NCI-H1105 (cell line): ENCODE measurements at regions not wholly inside any gene's neighbourhood (a gene's known extent, or its start where the extent isn't known, plus 50 kb on each side); places are given as distances from the start of the nearest gene placed in this dataset.
"Not testable (repeated sequence)": the region's sequence is repeated elsewhere in the genome, so short reads cannot be mapped to it uniquely, and the experiment has no call there.

ENCODE experiments used
- DNase-seq: peaks from one replicate; lab custom pipeline; 2025; lab: John Stamatoyannopoulos, UW

DNA sequence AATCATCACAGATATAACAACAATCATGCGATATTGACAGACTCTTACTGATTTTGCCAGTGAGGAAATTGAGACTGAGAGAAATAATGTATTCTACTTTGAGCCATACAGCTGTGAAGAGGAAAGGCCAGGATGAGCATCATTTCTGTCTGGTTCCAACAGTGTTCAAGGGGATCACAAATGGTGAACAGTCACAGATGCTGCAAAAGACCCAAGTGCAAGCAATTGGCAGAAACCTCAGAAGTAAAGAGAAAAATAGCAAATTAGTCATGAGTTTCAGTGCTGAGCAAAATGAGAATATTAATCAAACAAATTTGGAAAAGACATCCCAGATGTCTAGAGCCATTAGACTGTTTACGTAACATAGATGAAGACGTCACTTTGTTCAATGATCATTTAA, 114.1 kb downstream of the RAB38 start:
- no peak for DNase-seq

DNA sequence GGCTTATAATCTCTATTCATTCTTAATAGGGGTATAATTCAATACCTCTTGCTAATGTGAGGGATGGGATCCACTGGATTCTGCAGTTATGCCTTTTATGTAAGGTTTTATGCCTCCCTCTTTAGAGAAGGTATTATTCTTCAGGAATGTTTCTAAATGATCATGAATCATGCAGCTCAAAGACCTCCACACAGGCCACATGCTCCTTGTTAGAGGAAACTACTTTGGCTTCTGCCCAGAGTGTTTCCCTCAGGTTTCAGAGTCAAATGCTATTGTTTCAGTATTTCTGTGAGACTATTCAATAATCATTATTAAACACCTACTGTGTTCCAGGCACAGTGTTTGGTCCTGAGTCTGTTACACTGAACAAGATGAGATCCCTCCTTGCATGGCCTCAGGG, 115.9 kb downstream of the RAB38 start:
- no peak for DNase-seq

DNA sequence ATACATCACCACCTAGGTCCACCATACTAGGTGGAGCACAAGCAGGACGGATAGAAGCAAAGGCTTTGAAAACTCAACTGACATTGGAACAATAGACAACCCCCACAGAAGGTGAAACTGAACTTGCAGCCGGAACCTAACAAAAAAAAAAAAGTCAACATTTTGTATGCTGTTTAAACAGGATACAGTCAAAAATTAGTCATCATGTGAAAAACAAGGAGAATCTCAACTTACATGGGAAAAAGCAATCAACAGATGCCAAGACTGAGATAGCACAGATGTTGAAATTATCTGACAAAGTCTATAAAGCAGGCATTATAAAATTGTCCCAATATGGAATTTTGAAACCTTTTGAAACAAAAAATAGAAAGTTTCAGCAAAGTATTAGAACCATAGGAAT, 123.8 kb downstream of the RAB38 start:
- DNase-seq = no peak

DNA sequence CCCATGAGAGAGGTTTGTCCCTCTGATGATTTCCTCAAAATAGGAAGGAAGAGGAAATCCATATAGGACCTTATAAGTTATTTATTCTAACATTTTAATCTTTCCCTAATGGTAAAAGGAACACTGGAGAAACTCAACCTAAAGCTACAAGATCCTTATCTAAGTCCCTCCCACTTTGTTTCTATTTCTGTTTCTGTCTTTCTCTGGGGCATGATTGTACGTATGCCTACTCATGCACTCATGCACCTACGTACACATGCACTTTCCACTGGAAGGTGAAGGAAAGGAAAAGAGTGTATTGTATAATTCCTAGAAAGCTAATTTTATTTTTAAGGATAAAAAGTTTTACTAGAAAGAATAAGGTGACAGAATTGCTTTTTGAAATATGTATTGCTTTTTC, 125.0 kb downstream of the RAB38 start:
- DNase-seq = no peak

DNA sequence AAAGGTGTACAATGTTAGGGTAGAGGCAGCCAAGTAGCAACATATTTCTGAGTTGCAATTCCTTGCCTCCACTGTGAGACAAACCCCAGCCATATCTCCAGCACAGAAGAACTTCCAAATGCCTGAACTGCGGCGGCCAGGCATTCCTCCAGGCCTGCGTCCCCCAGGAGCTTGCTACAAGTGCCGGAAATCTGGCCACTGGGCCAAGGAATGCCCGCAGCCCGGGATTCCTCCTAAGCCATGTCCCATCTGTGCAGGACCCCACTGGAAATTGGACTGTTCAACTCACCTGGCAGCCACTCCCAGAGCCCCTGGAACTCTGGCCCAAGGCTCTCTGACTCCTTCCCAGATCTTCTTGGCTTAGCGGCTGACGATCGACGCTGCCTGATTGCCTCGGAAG, 130.0 kb downstream of the RAB38 start:
- not testable (repeated sequence) for DNase-seq

DNA sequence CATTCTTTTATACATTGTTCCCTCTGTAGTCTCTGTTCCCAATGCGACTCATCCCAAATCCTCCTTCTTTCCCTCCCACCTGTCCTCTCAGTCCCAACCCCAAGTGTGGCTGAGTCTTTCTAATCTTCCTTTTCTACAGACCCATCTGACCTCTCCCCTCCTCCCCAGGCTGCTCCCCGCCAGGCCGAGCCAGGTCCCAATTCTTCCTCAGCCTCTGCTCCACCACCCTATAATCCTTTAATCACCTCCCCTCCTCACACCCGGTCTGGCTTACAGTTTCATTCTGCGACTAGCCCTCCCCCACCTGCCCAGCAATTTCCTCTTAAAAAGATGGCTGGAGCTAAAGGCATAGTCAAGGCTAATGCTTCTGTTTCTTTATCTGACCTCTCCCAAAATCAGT, 130.6 kb downstream of the RAB38 start:
- not testable (repeated sequence) for DNase-seq

DNA sequence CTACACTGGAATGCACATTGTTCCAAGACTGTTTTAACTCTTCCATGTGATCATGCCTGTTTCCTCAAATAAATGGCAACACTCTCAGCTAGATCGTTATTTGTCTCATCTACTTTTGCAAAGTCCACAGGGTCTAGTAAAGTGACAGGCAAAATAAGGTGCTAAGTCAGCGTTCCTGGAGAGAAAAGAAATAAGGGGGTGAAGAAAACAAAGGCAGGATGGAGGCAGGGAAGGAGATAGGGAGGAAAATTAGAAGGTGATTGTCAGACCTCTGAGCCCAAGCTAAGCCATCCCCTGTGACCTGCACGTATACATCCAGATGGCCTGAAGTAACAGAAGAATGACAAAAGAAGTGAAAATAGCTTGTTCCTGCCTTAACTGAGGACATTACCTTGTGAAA, 132.1 kb downstream of the RAB38 start:
- DNase-seq = no peak

DNA sequence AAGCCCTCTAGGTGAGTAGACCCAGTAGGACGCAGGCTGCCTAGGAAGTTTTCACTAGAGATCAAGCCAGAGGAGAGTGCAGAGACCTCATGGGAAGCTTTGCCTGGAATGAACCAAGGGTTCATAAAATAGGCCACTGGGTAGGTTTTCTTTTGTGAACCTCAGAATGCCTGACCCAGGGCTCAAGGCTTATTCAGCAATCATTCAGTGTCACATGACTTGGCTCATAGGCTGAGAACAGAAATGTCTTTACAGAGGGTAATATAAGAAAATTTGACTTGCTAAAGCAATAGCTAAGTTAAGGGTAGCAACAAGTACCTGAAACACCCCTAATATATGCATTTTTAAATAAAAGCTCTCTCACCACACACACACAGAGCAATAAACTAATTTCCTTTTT, 132.6 kb downstream of the RAB38 start:
- no peak for DNase-seq

DNA sequence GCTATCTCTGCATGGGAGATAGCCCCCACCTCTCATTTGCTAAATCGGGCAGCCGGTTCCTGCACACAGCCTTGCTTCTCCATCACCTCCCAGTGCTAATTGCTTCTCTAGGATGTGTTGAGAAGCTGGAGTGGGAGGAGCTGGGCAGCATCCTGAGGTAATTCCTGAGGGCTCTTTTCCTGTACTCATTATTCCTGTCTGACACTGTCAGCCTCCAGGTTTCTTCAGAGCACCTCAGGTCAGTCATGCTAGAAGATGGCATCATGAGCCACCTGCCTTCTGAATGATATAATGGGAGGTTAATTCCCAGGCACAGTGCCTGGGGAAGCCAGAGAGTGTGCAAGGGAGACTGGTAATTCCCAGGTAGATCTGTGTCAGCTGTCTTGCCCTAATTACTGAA, 133.0 kb downstream of the RAB38 start:
- peak; percentile 87 for DNase-seq

DNA sequence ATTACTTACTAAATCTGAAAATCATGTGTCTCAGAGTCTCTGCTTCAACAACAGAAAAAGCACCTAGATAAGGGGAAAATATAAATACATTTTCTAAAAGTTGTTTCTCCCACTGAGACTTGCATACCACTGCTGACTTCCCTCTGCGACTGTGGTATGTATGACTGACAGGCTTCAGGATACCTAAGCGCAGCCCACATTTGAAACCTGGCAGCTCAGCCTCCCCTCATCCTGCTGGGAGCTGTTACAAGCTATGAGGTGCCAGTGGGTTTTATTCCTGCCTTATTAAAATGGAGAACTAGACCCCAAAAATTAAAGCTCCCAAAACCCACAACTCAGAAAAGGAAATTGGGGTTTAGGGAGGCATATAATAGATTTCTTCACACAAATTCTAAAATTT, 133.6 kb downstream of the RAB38 start:
- DNase-seq = no peak

DNA sequence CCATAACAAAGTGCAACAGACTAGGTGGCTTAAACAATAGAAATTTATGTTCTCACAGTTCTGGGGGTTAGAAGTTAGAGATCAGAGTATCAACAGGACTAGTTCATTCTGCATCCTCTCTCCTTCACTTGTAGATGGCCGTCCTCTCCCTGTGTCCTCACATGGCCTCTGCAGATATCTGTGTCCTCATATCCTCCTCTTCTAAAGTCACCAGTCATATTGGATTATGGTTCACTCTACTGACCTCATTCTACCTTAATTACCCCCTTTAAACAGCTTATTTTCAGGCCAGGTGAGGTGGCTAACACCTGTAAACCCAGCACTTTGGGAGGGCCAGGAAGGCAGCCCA, 135.1 kb downstream of the RAB38 start:
- no peak for DNase-seq

DNA sequence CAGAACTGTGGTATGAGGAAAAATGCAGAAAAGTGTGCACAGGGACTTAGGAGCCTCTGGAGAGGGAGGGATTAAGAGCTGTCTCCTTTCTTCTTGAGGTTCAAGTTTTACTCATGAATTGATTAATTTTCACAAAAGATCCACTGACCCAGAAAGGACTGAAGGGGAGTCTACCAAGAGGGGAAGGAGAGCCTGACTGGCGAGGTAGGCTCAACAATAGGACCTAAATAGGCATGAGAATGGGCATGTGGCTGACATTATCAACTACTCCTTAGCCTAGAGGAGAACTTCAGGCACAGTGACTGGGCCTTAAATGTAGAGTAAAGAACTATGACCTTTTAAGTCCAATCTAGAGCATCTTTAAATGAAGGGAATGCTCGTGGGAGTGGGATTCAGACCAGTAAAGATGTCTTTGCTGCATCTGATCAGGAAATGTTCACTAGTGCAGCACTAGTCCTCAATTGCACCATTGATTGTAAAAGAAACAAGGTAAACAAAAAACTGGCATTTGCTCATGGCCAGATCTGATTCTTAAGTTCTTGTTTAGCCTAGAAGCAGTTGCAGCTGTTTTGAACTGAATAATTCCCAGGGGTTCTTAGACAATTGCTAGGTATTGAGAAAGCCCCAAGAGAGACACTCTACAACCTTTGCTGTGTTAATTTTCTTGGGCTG, 135.6 kb downstream of the RAB38 start:
- no peak for DNase-seq

DNA sequence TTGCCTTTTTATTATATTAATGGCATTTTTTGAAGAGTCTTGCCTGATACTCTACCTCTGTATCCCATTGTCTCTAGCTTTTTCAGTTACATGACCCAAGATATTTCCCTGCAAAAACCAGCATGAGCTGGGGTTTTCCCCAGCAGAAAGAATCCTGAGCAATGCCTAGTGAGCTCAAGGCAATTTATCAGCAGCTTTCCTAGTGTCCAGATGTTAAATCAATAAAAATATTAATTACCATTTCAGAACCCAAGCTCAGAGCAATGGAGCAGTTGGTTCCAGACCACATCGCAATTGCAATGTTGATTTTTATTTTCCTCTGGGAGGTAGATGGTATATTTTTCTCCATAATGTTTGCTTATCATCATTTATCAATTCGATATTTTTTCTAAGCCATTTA, 137.2 kb downstream of the RAB38 start:
- no peak for DNase-seq

DNA sequence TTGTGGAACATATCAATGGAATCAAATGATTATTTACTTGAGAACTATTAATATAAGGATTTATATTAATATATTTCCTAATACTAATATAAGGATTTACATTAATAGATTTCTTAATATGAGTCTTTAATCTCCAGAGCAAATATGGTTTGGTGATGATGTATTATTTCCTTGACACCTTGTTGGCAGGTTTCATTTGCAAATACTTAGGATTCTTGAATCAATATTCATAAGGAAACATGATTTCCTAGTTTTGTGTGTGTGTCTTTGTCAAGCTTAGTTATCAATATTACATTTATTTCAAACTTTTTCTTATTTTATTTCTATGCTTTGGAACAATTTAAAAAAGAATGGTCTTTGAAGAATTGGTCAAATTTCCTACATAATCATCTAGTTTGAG, 138.5 kb downstream of the RAB38 start:
- DNase-seq = no peak

DNA sequence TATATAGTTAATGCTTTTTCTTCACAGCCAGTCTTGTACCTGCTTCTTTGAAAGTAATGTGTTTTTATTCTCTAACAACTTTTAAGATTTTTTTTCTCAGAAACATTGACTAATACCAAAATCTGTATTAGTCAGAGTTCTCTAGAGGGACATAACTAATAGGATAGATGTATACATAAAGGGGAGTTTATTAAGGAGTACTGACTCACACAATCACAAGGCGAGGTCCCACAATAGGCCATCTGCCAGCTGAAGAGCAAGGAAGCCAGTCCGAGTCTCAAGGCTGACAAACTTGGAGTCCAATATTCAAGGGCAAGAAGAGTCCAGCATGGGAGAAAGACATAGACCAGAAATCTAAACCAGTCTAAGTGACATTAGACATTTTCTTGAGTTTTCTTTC, 140.0 kb downstream of the RAB38 start:
- no peak for DNase-seq

DNA sequence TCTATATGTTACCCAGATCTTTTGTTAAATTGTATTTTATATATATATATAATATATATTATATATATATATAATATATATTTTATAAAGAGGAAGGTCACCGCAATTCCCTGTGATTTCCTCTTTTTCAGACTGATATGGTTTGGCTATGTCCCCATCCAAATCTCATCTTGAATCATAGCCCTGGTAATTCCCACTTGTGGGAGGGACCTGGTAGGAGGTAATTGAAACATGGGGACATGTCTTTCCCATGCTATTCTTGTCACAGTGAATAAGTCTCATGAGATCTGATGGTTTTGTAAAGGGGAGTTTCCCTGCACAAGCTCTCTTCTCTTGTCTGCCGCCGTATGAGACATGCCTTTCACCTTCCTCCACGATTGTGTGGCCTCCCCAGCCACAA, 157.6 kb downstream of the RAB38 start:
- no peak for DNase-seq

DNA sequence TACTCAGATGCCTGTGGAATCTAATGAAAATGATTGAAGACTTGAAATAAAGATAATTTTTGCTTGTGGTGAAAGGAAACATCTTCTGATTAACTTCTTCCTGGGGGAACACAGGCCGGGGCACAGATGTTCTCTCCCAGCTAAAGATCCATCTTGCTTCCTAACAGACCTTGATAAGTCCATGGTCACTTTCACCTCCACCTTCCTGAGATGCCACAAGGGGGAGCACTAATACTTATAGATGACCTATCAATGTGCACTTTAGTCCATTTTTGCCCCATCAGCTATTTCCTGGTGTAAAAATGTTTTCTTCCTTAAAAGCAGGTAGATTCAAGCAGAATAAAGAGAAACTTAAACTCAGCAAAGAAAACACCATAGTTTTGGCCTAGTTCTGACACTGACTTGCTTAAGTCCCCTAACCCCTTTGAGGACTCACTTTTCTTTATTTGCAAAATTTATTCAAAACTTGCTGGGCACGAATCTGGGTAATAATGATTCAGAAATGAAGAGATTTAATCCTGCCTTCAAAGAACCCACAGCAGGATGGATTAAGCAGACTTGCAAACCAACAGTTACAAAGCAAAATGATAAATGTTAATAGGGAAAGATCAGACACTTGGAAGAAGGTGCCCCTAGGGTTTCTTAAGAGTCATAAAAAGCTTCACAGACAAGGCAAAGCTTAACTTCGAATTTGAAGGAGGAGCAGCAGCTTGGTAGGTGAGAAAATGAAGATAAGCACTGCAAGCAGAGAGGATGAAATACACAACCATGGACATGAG, 158.7 kb downstream of the RAB38 start:
- peak; percentile 82 for DNase-seq

DNA sequence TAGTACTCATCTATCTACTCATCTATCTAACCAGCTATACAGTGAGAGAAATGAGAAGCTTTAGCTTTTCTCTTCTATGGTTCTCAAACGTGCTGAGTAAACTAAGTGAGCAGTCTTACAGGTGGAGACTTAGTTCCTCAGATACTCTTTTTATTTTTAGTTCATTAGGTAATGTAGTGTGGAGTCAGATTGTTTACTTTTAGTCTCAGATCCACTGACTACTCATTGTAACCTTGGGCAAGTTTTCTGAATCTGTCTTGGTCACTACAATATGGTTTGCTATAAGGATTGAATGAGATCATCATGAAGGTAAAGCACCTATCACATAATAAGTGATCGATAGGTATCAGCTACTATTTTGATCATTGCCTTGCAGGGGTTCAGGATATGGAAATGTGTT, 160.1 kb downstream of the RAB38 start:
- no peak for DNase-seq

DNA sequence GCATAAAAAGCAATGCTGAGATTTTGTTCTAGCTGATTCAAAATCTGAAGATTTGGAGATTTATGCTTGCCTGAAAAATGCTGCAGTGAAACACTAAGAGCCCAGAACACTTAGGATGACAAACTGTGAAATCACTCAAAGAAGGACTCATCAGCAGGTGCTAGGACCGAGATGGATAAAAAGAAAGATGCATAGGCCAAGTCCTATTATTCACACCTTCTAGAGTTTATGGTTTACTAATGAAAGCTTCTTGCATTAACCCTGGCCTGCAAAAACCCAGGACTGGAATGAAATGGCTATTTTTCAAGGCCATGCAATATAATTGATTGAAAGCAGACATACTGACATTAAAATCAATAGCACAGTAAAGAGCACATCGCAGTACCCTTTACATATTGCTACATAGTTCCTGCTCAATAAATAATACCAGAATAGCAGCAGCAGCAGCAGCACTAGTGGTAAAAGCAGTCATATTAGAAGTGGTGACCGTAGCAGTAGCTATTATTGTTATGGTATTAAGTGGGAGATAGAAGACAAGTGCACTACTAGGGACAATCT, 161.7 kb downstream of the RAB38 start:
- no peak for DNase-seq

DNA sequence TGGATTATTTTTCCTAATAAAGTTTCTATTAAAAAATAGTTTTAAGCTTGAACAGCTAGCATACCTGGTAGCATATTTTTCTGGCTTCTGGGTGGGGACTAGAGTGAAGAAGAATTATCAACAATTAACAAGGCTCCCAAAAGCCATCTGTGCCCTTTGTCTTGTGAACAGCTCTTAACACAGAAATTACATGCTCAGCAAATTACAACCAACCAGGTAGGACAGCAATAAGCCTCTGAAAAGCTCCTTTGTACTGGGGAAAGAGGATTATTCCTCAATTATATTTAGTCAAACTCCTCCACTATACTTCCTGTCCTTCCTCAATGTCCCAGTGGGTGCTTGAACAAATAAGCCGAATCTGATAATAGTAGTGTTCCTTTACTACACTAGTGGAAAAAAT, 162.8 kb downstream of the RAB38 start:
- peak; percentile 54 for DNase-seq

DNA sequence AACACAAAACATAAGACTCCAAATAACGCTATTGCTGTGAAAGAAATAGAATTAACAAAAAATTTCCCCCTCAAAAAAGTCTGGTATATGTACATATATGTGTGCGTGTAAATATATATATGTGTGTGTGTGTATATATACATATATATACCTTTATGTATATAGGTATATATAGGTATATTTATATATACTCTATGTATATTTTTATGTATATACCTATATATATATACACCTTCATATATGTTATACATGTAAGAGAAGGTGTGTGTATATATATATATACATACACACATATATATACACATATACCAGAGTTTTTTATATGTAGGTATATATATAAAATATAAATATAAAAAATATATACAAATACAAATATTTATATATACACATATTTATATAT, 199.2 kb downstream of the RAB38 start:
- DNase-seq = no peak

DNA sequence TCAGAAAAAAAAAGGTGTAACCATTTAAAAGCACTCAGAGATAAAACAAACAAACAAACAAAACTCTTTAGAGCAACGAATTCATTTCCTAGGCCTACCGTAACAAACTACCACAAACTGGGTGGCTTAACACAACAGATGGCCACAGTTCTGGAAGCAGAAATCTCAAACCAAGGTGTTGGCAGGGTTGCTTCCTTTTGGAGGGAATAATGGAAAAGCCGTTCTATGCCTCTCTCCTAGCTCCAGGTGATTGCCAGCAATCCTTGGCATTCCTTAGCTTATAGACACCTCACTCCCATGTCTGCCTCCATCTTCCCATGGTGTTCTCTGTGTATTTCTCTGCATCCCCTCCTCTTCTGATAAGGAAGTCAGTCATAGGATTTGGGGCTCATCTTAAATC, 200.4 kb downstream of the RAB38 start:
- DNase-seq = no peak

DNA sequence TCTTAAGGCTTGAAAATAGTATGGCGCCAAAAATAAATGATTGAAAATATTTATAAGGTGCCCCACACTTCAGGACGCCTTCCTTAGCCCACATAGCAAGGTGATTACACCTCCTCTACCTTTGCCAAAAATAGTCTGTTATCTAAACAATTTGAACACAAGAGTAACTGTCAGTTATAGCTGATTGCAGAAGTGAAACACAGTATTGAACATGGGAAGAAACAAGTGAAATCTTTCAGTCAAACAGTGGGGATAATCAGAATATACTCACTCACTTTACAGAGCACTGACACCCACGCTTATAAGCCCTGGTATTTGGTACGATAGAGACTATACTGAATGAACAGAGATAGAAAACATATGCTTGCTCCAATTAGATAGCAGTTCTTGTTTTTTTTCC, 203.1 kb downstream of the RAB38 start:
- DNase-seq = no peak

DNA sequence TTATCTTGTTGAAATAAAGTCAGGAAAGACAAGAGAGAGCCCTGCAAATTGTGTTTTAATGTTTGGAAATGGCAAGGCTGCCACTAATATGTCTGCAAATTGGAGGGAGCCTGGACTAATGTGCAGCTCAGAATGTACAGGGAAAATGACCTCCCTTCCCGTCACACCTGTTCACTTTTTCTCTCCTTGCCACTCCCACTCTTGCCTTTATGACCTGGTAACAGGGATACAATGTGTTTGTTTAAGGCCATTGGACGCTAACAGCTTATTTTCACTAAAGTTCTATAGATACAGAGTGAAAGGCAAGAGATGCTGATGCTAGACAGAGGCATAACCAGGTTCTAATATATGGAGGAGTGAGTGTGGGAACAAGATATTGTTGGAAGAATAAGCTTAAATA, 203.9 kb downstream of the RAB38 start:
- no peak for DNase-seq
